ENCODE measurements at regions not wholly inside any gene's neighbourhood (a gene's known extent, or its start where the extent isn't known, plus 50 kb on each side); places are given as distances from the start of the nearest gene placed in this dataset.

DNA sequence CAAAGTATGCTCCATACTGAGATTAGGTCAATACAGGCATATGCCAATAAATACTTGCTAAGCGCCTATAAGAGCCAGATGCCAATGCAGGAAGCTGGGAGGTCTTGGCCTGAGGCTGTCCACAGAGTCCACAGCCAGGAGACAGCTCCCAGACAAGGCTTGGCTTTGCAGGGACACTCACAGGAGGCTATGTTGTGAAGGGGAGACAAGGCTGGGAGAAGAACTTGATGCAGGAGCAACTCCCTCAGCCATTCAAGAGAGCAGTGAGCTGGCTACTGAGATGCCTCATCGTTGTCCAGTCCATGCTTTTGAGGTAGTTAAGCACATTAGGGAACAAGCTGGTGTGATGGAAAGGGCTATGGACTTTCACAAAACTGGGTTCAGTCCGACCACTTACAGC, 891.5 kb downstream of the TBC1D22A start:
- DNase-seq = no peak

DNA sequence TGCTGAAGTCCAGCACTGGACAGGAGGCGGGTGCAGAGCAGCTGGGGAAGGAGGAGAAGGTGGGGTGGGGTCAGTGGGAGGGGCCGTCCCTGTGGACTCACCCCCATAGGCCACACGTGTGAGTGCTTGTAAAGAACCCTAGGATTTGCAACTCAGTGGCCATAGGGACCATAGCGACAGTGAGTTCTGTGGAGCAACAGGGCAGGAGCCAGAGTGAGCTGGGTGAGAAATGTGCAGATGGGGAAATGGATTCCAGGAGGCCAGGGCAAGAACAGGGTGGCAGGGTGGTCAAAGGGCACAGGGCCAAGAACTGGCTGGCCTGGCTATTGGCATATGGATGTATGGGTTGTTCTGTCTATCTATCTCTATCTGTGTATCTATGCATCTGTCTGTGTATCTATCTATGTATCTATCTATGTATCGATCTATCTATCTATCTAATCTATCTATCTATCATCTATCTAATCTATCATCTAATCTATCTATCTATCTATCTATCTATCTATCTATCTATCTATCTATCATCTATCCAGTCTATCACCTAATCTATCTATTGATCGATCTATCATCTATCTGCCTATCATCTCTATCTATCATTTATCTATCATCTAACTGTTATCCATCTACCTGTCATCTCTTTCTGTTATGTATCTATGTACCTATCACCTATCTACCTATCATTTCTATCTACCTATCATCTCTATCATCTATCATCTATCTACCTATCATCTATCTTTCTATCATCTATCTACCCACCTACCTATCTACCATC, 889.0 kb downstream of the TBC1D22A start:
- DNase-seq = no peak

DNA sequence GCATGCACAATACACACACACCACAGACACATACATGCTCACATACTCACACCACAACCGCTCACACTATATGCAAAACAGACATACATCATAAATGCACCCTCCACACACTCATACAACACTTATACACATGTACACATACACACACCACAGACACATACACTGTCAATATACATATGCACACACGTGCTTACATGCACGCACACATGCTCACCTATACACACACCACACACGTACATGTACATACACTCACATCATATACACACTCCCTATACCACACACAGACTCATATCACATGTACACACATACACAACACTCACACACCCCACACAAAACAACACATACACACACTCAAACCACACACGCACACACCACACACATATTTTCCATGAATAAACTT, 885.3 kb downstream of the TBC1D22A start:
- no peak for DNase-seq

DNA sequence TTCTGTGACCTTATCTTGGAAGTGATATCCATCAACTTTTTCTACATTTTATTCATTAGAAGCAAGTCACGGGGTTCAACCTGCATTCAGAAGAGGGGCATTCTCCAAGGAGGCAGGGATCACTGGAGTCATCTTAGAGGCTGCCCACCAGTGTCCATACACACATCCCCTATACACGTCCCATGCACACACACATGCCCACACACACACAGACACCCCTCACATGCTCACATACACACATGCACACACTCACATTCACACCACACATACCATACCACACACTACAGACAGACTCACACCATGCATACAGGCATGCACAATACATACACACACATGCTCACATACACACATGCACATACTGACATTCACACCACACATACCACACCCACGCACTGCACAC, 884.7 kb downstream of the TBC1D22A start:
- no peak for DNase-seq

DNA sequence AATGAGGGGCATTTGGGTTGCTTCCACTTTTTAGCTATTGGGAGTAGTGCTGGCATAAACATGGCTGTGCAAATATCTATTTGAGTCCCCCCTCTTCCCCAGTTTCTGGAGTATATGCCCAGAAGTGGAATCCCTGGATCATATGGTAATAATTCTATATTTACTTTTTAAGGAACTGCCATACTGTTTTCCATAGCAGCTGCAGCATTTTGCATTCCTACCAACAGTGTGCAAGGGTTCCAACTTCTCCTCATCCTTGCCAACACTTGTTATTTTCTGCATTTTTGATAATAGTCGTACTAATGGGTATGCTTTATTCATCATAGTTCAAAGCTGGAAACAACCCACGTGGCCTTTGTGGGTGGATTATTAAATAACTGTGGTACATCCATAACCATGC, 883.5 kb downstream of the TBC1D22A start:
- DNase-seq = no peak

DNA sequence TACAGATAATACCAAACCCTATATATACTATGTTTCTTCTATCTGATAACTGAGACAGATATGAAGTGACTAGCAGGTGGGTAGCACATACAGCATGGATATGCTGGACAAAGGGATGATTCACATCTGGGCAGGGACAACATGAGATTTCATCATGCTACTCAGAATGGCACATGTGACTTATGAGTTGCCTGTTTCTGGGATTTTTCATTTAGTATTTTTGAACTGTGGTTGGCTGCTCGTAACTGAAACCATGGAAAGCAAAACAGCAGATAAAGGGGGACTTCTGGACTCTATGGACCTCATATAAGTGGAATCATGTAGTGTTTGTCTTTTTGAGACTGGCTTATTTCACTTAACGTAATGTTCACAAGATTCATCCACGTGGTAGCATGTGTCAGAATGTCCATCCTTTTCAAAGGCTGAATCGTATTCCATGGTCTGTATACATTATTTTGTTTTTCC, 883.0 kb downstream of the TBC1D22A start:
- no peak for DNase-seq

DNA sequence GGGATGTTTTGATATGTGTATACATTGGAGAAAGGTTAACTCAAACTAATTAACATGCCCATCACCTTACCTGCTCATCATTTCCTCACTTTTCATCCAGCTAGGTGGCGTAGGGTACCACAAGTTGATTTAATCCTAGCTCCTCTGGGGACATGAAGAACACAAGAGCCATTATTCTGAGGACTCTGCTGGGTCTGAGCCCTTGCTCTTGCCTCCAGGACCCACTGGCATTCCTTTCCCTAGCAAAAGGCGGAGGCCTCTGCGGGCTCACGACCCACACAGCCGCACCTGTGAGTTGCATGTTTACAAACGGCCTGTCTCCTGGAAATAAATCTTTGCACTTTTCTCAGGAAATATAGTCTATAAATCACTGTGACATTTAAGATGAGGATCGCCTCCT, 871.9 kb downstream of the TBC1D22A start:
- DNase-seq = no peak

DNA sequence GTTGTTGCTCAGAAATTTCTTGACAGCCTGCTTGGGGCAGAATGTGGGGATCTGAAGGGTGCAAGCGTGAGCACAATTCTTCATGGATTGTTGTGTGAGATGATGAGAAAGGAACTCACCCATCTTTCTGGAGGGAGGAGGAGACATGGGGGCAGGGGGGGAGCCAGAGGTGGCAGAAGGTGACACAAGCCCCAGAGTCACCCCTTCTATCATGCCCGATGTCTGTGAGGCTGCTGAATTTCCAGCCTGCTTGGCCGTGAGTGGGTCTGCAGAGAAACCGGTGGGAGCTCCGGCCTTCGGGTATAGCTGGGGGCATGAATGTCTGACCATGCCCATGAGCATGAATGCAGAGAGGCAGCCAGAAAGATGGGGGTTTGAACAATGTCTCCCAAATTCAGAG, 870.7 kb downstream of the TBC1D22A start:
- DNase-seq = no peak

DNA sequence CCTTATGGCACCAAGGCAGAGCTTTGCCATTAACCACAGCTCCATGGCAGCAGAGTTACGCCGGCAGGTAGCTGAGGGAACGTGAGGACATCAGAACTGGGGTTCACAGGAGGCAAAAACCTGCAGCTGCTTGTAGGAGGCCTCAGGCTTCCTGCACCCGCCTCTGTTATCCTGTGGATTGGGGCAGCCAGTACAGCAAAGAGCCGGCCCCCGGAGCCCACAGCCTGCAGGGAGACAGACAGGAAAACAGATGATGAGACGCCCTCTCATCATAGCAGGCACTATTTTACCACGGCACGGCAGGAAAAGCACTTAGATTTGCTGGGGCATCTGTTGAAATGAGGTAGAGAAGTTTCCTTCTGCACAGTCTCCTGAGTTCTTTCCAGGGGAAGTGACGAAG, 870.3 kb downstream of the TBC1D22A start:
- DNase-seq = no peak

DNA sequence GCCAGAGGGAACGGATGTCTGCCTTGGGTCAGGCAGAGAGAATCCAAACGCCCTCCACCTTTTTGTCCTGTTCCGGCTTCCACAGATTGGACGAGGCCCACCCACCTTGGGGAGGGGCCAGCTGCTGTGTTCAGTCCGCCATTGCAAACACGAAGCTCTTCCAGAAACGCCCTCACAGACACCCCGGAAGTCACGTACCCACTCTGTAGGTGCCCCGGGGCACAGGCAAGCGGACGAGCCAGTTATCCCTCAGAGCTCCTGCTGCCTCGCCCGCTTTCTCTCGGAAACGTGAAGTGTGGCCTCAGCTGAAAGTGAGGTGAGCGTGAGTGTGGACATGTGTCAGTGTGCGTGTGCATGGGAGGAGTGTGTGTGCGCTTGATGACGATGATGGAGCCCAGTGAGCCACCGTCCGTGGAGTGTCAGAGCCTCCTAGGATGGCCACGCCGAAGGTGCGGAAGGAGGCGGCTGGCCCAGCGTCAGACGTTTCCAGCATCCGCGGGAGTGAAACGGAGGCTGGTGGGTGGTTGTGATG, 869.2 kb downstream of the TBC1D22A start:
- no peak for DNase-seq

DNA sequence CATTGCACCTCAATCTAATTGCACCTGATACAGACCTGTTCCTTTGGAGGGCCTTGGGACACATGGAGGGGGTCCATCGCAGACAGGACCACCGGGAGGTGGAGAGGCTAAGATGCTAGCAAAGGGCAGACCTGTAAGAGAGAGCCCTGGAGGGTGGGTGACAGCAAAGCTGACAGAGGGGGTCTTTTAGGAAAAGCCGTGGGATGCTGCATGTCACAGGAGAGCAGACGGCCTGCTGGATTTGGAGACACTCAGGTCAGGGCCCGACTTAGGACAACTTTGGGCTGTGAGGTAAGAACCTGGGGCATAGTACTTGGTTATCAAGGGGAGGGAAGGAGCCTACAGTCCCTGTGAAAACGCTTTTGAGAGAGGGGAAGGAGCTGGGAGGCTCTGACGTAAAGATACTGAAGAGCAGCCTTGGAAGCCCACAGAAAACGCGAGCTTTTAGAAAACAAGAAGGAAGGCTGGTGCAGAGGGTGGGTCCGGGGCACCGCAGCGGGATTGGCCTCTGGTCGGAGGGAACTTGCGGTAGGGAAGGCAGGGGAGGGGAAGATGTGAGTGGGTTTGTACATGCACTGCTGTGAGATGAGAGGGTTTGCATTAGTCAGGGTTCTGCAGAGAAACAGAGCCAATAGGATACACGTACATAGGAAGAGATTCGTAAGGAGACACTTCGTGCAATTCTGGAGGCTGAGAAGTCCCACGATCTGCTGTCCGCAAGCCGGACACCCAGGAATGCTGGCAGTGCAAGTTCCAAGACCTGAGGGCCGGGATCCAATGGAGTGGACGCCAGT, 868.5 kb downstream of the TBC1D22A start:
- no peak for DNase-seq

DNA sequence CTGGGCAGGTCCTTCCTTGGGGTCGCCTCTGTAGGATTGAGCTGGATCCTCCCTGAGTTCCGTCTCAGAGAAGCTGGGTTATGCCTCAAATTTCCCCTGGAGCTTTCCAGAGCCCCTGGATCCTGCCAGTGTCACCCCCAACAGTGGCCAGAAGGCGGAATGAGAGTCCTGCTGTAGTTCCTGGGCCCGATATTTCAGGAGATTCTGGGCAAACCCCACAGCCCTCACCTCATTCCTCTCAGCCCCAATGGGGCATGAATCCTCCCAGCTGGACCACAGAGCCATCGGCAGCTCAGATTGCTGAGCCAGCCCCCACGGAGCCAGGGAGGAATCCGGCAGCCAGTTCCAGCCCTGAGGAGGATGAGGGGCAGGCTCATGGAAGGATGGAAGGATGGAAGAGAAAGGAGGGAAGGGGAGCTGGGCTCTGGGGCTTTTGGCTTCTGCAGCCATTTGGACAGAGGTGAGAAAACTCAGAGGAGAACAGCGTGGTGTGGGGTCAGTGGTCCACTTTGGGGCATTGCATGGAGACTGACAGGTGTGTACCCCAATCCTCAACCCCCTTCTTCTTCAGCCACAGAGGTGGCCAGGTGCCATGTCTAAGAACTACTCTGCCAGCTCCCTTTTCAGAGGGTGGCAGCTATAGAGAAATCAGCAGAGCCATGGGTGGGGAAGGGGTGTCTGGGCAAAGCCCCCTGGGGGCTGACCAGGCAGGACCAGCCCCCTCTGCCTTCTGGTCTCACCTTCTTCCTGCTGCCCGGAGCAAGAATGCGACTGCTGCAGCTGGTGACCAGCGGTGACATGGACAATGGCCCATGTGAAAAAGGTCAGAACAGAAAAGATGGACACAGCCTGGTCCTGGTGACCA, 867.6 kb downstream of the TBC1D22A start:
- no peak for DNase-seq

DNA sequence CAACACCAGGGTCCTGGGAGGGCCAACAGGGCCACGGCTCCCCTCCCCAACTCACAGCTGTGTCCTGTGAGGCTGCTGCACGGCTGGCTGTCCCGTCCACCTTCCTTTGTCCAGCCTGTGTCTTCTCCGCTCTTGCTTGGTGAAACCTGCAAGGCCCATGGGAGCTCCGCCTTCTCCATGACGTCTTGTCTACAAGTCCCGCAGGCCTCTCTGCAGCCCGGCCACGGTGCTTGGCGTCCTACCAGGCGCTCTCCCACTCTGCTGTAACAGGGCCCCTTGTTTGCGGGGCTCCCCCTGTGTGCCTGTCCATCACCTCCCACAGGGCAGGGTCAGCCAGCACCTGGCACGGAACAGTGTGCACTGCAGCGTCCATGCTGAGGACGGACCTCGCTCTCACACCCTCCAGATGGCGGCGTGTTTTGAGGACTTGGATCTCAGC, 866.8 kb downstream of the TBC1D22A start:
- no peak for DNase-seq

DNA sequence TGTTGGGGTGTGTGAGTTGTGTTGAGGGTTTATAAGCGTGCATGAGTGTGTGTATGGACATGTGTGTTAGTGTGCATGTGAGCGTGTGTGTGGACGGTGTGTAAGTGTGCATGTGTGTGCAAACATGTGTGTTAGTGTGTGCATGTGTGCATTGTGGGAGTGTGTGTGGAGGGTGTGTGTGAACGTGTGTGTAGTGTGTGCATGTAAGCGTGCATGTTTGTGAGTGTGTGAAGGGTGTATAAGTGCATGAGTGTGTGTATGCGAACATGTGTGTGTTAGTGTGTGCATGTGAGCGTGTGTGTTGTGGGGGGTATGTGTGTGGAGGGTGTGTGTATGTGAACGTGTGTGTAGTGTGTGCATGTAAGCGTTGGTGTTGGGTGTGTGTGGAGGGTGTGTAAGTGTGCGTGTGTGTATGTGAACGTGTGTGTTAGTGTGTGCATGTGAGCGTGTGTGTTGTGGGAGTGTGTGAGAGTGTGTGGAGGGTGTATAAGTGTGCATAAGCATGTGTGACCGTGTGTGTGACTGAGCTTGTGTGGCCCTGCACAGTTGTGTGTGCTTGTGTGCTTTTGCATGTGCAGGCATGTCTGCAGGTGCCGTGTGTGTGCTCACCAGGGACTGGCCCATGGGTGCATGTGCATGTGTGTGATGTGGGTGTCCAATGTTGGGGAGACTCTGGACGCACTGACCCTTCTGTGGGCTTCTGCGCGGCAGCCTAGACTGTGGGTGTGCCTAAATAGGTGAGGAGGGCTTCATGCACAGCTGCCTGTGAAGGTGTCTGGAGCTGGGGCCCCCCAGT, 866.2 kb downstream of the TBC1D22A start:
- DNase-seq = no peak

DNA sequence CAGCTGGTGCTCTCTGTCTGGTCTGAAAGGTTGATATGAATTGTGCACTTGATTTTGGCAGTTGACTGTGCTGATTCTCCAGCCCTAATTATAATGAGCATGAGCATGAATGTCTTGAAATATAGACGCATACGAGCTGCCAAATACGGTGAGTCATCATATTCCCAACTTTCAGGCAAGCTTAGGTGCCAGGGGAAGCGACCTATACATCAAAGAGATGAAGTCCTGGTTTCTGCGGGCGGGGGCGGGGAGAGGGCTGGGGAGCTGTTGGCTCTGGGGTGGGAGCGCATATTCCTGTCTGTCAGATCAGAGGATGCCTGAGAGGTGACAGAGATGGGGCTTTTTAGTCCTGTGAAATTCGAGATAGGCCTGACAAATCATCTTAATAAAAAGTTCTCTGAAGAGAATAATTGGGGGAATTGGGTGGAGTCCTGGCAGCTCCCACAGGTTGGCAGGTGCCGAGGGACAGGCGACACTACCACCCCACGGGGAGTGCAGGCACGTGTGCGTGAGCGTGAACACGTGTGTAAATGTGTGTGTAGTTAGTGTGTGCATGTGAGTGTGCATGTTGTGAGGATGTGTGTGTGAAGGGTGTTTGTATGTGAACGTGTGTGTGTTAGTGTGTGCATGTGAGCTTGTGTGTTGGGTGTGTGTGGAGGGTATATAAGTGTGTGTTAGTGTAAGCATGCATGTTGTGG, 865.3 kb downstream of the TBC1D22A start:
- DNase-seq = no peak

DNA sequence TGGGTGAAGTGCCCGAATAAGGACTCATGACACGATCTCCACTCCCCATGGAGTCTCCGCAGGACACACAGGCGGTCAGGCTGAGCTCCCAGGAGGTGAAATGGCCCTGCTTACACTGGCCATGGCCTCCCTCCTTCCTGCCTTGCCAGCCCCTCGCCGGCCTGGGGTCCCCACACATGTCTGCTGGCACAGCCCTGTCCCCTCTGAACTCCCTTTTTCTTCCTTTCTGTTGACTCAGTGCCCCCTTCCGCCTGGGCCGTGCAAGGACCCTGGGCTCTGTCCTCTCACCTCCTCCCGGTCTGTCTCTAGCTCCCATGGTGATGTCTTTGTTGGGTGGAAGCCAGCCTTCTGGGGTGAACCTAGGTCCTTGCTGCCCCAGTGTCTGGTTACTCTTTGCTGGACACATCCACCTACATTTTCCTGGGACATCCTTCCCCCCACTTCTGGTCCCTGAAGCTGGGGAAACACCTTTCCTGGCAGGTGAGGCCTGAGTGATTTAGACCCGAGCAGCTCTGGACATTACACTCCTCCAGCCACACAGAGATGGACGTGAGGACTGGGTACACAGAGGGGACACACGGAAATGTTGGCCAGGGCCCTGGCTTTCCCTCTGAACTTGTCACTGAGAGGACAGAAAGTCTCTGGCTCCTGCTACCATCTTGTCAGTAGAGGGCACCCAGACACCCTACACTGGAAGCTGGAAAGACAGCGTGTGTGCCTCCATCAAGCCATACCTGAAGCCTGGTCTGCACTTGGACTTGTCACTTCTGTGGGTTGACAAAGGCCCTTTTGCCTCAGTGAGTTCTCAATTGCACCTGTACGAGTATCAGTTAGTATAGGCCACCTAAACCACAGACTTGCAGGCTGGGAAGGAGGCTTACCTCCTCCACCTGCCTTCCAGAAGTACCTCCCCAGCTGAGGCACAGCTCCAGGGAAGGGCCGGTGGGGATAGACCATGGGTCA, 864.3 kb downstream of the TBC1D22A start:
- no peak for DNase-seq

DNA sequence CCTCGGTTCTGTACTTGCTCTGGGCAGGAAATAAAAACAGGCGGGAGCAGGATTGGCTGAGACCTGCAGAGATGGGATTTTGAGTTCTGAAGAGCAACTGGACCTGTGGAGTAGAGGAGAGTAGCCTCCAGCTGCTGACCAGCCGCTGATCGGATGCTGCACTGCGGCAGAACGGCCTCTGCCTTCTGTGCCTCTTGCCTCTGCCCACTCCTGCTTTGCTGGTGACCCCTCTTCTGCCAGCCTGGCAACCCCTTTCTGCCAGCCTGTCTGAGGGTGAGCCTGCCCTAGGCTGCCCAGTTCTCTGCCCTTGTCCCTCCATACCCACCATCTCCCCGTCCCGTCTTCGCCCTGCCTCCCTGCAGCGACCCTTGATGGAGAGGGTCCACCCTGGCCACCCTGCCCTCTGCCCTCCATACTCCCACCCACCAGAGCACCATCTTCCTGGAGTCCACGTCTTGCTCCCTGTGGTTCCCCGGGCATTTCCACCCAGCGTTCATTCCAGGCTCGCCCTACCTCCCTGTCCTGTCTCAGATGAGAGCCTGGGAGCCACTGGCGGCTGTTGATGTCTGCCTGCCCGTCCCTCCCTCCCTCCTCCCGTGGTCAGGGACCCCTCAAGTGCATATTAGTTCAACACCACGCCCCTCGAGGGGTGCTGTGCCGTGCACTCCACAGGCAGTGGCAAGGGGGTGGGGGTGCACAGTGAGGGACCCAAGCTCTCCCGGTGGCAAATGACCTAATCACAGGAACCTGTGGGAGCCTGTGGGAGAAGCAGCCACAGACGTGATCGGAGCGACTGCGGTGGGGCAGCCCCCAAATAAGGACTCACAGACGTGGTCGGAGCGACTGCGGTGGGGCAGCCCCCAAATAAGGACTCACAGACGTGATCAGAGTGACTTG, 863.3 kb downstream of the TBC1D22A start:
- no peak for DNase-seq

DNA sequence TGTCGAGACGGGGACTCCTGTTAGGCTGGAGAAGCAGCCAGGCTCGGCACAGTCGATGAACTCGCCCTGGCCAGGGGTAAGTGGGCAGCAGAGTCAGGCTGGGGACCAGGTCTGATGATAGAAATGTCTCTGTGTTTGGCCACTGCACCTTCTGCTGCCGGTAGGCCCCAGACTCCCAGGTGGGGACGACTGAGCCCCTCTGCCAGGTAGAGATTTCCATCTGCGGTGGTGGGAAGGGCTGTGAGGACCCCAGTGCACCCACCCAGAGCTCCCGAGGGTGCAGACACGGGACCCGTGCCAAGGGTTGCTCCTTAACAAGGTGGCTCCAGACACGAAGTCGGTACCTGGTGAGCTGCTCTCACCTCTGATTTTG, 862.5 kb downstream of the TBC1D22A start:
- no peak for DNase-seq

Data from NCI-H345 (cell line).